ENCODE measurements at regions not wholly inside any gene's neighbourhood (a gene's known extent, or its start where the extent isn't known, plus 50 kb on each side); places are given as distances from the start of the nearest gene placed in this dataset.

DNA sequence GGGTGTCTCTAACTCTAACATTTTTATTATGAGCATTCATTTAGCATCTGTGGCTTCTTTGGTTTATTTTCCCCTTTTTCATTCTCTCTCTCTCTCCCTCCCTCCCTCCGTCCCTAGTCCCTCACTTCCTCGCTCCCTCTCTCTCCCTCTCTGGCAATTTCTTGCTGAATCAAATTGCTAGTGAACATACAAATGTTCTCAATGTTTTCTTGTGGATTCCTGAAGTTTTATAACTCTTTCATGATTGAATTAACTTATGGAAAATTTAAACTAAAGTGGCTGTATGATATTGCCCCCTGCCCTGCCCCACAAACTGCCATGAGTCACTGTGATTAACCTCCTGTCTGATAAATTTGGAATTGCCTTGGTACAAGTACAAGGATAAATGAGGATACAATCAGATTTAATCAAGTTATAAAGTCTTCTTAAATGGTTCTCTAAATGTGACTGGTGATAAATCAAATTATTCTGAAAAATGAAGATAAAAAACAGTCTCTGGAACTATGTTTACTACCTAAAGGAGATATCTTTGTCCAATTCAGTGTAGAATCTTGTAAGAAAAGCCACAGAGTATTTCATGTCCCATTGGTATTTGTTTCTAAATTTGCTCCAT is 143.0 kb upstream of the PDGFD start:
- Histone ChIP-seq H3K27me3 (ENCODE audit: insufficient read depth, low read length) (no peaks in the 10 kb centered on the region), H3K27ac (ENCODE audit: low read depth, low read length) (no peak overlapping the region), H3K4me1 (ENCODE audit: insufficient read depth, low read length) (no peaks in the 10 kb centered on the region), H3K9me3 (ENCODE audit: insufficient read depth, low read depth, low read length) (no peaks in the 10 kb centered on the region), H3K9ac (ENCODE audit: low read depth, low read length) (no peak overlapping the region), H3K4me3 (ENCODE audit: low read length) (no peak overlapping the region), H3K36me3 (ENCODE audit: insufficient read depth, low read length) (no peaks in the 10 kb centered on the region)
- 85% methylated on average over 2 of the region's 2 CpGs for WGBS

DNA sequence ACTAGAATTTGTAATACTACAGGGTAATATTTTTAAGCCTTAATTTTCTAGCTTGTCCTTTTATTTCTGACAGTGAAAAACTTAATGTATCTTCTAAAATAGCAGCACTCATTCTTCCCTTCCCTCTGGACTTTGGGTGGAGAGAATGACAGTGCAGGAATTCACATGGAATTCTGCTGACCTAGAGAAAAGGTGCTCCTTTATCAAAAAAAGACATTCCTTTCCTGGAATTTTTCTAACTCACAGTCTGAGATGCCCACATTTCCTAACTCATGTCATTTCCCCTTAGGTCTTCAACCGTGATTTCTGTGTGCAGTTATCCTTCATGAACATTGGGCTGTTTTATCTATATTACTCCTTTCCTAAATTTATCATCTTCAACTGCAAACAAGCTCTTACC is 137.8 kb upstream of the PDGFD start:
- no peaks in the 10 kb centered on the region for H3K9me3 ChIP-seq (ENCODE audit: insufficient read depth, low read depth, low read length)
- H3K36me3 ChIP-seq (ENCODE audit: insufficient read depth, low read length): no peaks in the 10 kb centered on the region
- 94% methylated on average over 1 of the region's 1 CpG for WGBS
- no peak overlapping the region for H3K27ac ChIP-seq (ENCODE audit: low read depth, low read length)
- no peak overlapping the region for H3K4me3 ChIP-seq (ENCODE audit: low read length)
- no peaks in the 10 kb centered on the region for H3K27me3 ChIP-seq (ENCODE audit: insufficient read depth, low read length)
- no peak overlapping the region for H3K9ac ChIP-seq (ENCODE audit: low read depth, low read length)
- no peaks in the 10 kb centered on the region for H3K4me1 ChIP-seq (ENCODE audit: insufficient read depth, low read length)

DNA sequence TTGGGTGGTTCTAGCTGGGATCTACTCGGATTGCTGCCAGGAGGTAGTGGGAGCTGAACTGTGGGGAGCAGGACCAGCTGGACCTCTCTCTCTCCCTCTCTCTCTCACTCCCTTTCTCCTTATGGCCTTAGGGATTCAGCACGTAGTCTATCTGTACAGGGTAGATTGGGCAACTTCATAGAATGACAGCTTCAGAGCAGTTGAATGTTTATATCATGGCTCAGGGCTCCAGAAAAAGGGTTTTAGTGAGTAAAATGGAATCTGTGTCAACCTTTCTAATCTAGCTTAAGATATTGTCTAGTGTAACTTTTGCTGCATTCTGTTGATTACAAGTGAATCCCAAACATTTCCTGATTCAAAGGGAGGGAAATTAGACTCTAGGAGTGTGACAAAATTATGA is 127.7 kb upstream of the PDGFD start:
- WGBS: 100% methylated on average over 2 of the region's 2 CpGs
- H3K27me3 ChIP-seq (ENCODE audit: insufficient read depth, low read length): no peaks in the 10 kb centered on the region
- no peak overlapping the region for H3K9ac ChIP-seq (ENCODE audit: low read depth, low read length)
- no peaks in the 10 kb centered on the region for H3K4me1 ChIP-seq (ENCODE audit: insufficient read depth, low read length)
- no peaks in the 10 kb centered on the region for H3K36me3 ChIP-seq (ENCODE audit: insufficient read depth, low read length)
- no peaks in the 10 kb centered on the region for H3K9me3 ChIP-seq (ENCODE audit: insufficient read depth, low read depth, low read length)
- no peak overlapping the region for H3K27ac ChIP-seq (ENCODE audit: low read depth, low read length)
- H3K4me3 ChIP-seq (ENCODE audit: low read length): no peak overlapping the region

DNA sequence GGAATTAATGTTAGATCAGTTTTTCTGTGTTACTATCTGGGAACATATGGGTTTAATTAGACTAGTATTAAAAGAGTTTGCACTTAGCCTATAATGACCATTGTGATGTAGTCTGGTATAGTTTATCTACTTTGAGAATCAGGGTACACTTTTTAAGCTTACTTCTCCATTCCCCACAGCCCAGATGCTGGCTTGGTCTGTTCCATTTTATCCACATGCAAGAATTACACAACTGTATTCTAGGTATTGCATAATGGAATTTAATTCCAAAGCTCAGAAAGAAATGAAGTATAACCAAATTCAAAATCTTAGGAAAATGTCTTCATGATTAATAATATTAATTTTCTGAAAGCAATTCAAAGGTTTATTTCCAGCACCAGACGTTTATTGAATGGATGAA is 122.2 kb upstream of the PDGFD start:
- H3K27me3 ChIP-seq (ENCODE audit: insufficient read depth, low read length): no peaks in the 10 kb centered on the region
- H3K9ac ChIP-seq (ENCODE audit: low read depth, low read length): no peak overlapping the region
- H3K9me3 ChIP-seq (ENCODE audit: insufficient read depth, low read depth, low read length): no peaks in the 10 kb centered on the region
- no CpG with 5 or more reads among the region's 1 CpG for WGBS
- H3K36me3 ChIP-seq (ENCODE audit: insufficient read depth, low read length): no peaks in the 10 kb centered on the region
- no peak overlapping the region for H3K4me3 ChIP-seq (ENCODE audit: low read length)
- H3K27ac ChIP-seq (ENCODE audit: low read depth, low read length): no peak overlapping the region
- H3K4me1 ChIP-seq (ENCODE audit: insufficient read depth, low read length): no peaks in the 10 kb centered on the region

DNA sequence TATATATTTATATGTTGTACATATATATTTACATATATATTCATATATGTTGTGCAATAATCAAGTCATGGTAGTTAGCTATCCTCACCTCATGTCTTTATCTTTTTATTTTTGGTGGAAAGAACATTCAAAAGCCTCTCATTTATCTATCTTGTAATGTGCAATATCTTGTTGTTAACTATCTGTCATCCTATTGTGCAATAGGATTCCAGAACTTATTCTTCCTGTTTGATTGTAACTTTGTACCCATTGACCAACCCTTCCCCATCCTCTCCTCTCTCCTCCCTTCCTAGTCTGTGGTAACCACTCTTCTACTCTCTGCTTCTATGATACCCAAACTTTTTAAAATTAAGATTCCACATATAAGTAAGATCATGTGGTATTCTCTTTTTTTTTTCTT is 115.6 kb upstream of the PDGFD start:
- Histone ChIP-seq H3K9me3 (ENCODE audit: insufficient read depth, low read depth, low read length) (no peaks in the 10 kb centered on the region), H3K27me3 (ENCODE audit: insufficient read depth, low read length) (no peaks in the 10 kb centered on the region), H3K36me3 (ENCODE audit: insufficient read depth, low read length) (no peaks in the 10 kb centered on the region), H3K27ac (ENCODE audit: low read depth, low read length) (no peak overlapping the region), H3K4me3 (ENCODE audit: low read length) (no peak overlapping the region), H3K4me1 (ENCODE audit: insufficient read depth, low read length) (no peaks in the 10 kb centered on the region), H3K9ac (ENCODE audit: low read depth, low read length) (no peak overlapping the region)

DNA sequence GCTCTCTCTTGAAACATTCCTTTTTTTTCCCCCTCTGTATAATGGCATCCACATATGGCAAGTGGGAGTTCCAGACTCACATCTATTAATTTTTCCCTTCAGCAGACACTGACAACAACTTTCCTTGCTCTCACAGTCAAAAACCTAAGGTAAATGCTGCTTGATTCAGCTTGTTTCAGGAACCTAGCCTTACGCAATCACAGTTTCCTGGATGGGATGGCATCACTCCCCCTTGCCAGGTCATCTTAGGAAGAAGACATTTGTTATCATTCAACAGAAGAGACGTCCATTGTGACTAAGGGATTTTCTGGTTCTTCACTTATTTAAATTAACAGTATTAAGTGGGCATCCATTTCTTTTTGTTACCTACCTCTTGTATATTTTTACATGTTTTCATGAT is 112.0 kb upstream of the PDGFD start:
- H3K9ac ChIP-seq (ENCODE audit: low read depth, low read length): no peak overlapping the region
- no peaks in the 10 kb centered on the region for H3K4me1 ChIP-seq (ENCODE audit: insufficient read depth, low read length)
- H3K27ac ChIP-seq (ENCODE audit: low read depth, low read length): no peak overlapping the region
- WGBS: 89% methylated on average over 1 of the region's 2 CpGs
- H3K4me3 ChIP-seq (ENCODE audit: low read length): no peak overlapping the region
- no peaks in the 10 kb centered on the region for H3K27me3 ChIP-seq (ENCODE audit: insufficient read depth, low read length)
- H3K36me3 ChIP-seq (ENCODE audit: insufficient read depth, low read length): no peaks in the 10 kb centered on the region
- H3K9me3 ChIP-seq (ENCODE audit: insufficient read depth, low read depth, low read length): no peaks in the 10 kb centered on the region

DNA sequence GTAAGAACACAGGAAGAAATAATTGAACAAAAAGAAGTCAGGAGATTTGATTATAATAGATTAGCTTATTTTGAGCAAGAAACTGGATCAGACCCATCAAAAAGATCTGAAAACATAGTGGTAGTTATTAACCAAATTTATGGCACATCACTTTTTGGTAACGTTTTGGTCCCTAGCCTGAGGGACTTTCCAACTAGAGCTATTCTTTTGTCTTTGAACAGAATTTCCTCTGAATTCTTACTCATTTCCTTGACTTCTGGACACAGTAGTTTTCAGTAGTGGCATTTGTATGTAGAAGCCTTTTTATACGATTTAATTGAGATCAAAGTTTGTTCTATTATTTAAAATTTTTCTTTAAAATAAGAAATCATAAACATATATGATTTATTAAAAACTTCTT is 96.5 kb upstream of the PDGFD start:
- Histone ChIP-seq H3K27me3 (ENCODE audit: insufficient read depth, low read length) (no peaks in the 10 kb centered on the region), H3K27ac (ENCODE audit: low read depth, low read length) (no peak overlapping the region), H3K9ac (ENCODE audit: low read depth, low read length) (no peak overlapping the region), H3K36me3 (ENCODE audit: insufficient read depth, low read length) (no peaks in the 10 kb centered on the region), H3K4me1 (ENCODE audit: insufficient read depth, low read length) (no peaks in the 10 kb centered on the region), H3K9me3 (ENCODE audit: insufficient read depth, low read depth, low read length) (no peaks in the 10 kb centered on the region), H3K4me3 (ENCODE audit: low read length) (no peak overlapping the region)
- WGBS: 88% methylated on average over 1 of the region's 2 CpGs

DNA sequence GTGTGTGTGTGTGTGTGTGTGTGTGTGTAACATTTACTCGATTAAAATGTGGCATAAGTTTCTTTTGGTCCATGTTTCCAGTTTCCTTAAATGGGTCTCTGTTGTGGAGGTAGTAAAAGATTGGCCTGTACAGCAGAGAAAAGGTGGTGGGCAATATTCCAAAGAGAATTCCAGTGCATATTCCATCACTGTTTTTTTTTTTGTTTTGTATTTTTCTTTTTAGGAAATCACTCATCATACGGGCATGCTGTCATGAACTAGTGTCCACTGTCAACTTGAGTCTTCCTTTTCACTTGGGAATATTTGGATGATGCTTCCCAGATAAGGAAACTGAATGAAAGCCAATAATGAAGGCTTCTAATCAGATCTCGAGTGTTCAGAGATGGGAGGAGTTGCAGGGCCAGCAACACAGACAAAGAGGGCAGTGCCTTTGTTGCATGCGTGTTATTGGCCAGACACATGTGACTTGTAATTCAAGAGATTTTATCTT is 95.2 kb upstream of the PDGFD start:
- no peak overlapping the region for H3K27ac ChIP-seq (ENCODE audit: low read depth, low read length)
- 88% methylated on average over 4 of the region's 4 CpGs for WGBS

DNA sequence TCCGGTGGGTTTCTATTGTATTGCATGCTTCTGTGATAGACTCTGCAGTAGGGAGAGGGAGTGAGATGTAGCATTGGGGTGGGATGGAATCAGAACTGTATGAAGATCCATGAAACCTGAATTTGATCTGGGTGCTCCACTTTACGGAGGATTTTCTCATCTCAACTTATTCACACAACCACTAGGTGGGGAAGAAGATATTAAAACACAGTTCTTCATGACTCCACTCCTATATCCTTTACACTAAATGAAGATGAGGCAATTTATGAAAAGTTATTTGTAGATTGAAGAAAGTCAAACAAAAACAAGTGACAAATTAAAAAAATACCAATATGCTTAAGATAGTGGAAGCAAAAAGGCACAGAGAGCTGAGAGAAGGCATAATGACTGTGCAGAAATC is 92.6 kb upstream of the PDGFD start:
- Histone ChIP-seq H3K36me3 (ENCODE audit: insufficient read depth, low read length) (no peaks in the 10 kb centered on the region), H3K9me3 (ENCODE audit: insufficient read depth, low read depth, low read length) (no peaks in the 10 kb centered on the region), H3K27me3 (ENCODE audit: insufficient read depth, low read length) (no peaks in the 10 kb centered on the region), H3K4me1 (ENCODE audit: insufficient read depth, low read length) (no peaks in the 10 kb centered on the region), H3K9ac (ENCODE audit: low read depth, low read length) (no peak overlapping the region), H3K4me3 (ENCODE audit: low read length) (no peak overlapping the region), H3K27ac (ENCODE audit: low read depth, low read length) (no peak overlapping the region)
- 79% methylated on average over 1 of the region's 2 CpGs for WGBS

More for the DNA sequence above, 95.2 kb upstream of the PDGFD start:
- Histone ChIP-seq H3K9ac (ENCODE audit: low read depth, low read length) (no peak overlapping the region), H3K4me3 (ENCODE audit: low read length) (no peak overlapping the region), H3K27me3 (ENCODE audit: insufficient read depth, low read length) (no peaks in the 10 kb centered on the region), H3K9me3 (ENCODE audit: insufficient read depth, low read depth, low read length) (no peaks in the 10 kb centered on the region), H3K36me3 (ENCODE audit: insufficient read depth, low read length) (no peaks in the 10 kb centered on the region), H3K4me1 (ENCODE audit: insufficient read depth, low read length) (no peaks in the 10 kb centered on the region)

DNA sequence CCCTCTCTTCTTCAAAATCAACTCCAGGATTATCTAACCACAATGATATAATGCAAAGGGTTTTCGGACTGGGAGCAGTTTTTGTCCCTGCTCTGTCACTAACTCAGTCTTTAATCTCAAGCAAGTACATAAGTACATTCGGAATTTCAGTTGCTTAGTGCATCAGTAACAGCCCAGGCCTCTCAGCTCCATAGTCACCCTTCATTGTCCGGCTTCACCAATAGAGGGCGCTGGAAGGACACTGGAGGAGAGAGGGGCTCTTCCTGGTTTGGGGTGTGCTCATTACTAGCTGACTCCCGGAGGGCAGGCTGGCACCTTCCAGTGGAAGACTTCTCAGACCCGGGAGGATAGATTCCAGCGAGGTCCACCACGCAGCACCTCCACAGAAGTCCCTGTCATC is 90.4 kb upstream of the PDGFD start:
- H3K36me3 ChIP-seq (ENCODE audit: insufficient read depth, low read length): no peaks in the 10 kb centered on the region
- 30% methylated on average over 8 of the region's 8 CpGs for WGBS
- H3K4me3 ChIP-seq (ENCODE audit: low read length): no peak overlapping the region
- H3K27ac ChIP-seq (ENCODE audit: low read depth, low read length): no peak overlapping the region
- no peaks in the 10 kb centered on the region for H3K27me3 ChIP-seq (ENCODE audit: insufficient read depth, low read length)
- H3K9ac ChIP-seq (ENCODE audit: low read depth, low read length): no peak overlapping the region
- H3K9me3 ChIP-seq (ENCODE audit: insufficient read depth, low read depth, low read length): no peaks in the 10 kb centered on the region
- H3K4me1 ChIP-seq (ENCODE audit: insufficient read depth, low read length): no peaks in the 10 kb centered on the region

DNA sequence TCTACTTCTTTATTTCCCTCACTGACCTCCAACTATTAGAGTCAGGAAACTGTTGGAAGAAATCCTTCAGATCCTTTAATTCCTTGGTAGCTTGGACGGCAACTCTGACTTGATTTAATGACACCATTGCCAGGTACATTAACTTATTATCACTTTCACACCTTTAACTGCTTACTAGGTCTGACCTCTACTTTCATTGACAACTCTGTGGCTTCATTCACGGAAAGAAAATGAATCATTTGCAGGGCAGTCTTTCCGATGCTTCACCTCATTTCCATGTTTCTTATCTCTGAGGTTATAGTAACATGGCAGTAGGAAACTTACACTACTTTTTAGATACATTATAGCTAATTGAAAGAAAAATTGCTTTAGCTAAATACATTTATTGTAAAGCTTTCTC is 82.6 kb upstream of the PDGFD start:
- H3K27ac ChIP-seq (ENCODE audit: low read depth, low read length): no peak overlapping the region
- no peak overlapping the region for H3K4me3 ChIP-seq (ENCODE audit: low read length)
- 81% methylated on average over 3 of the region's 3 CpGs for WGBS
- no peaks in the 10 kb centered on the region for H3K9me3 ChIP-seq (ENCODE audit: insufficient read depth, low read depth, low read length)
- no peak overlapping the region for H3K9ac ChIP-seq (ENCODE audit: low read depth, low read length)
- no peaks in the 10 kb centered on the region for H3K36me3 ChIP-seq (ENCODE audit: insufficient read depth, low read length)
- H3K4me1 ChIP-seq (ENCODE audit: insufficient read depth, low read length): no peaks in the 10 kb centered on the region
- no peaks in the 10 kb centered on the region for H3K27me3 ChIP-seq (ENCODE audit: insufficient read depth, low read length)

DNA sequence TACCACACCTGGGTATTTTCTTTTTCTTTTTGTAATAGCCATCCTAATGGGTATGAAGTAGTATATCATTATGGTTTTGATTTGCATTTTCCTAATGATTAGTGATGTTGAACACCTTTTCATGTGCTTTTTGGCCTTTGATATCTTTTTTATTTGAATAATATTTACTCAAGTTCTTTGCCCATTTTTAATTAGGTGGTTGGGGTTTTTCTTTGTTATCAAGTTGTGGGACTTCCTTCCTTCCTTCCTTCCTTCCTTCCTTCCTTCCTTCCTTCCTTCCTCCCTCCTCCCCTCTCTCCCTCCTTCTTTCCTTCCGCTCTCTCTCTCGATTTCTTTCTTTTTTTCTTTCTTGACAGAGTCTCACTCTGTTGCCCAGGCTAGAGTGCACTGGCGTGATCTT is 75.0 kb upstream of the PDGFD start:
- H3K36me3 ChIP-seq (ENCODE audit: insufficient read depth, low read length): no peaks in the 10 kb centered on the region
- WGBS: 93% methylated on average over 3 of the region's 3 CpGs
- no peaks in the 10 kb centered on the region for H3K9me3 ChIP-seq (ENCODE audit: insufficient read depth, low read depth, low read length)
- no peaks in the 10 kb centered on the region for H3K27me3 ChIP-seq (ENCODE audit: insufficient read depth, low read length)
- no peak overlapping the region for H3K27ac ChIP-seq (ENCODE audit: low read depth, low read length)
- H3K4me1 ChIP-seq (ENCODE audit: insufficient read depth, low read length): no peaks in the 10 kb centered on the region
- H3K4me3 ChIP-seq (ENCODE audit: low read length): no peak overlapping the region
- H3K9ac ChIP-seq (ENCODE audit: low read depth, low read length): no peak overlapping the region

Data from HUES64 (cell line).